Thoracic aorta (tissue), 2 donors: ENCODE measurements at regions not wholly inside any gene's neighbourhood (a gene's known extent, or its start where the extent isn't known, plus 50 kb on each side); places are given as distances from the start of the nearest gene placed in this dataset.

Experiments used
- ATAC-seq: fragments of 150-250 bp; one replicate; pipeline ENCODE4 v1.8.0; 2017; ENCODE audit warnings: low read depth; ENCODE audit not compliant: insufficient number of reproducible peaks, low FRiP score
- DNase-seq: peaks from one replicate; pipeline ENCODE4 v3.0.0-alpha.2; 2020; ENCODE audit warnings: low spot score
- H3K27ac ChIP-seq, 2 donors: fragments of 200-600 bp; sonication (generic); 1 replicate in 1 of 2; 2 replicates in 1 of 2; pipeline ENCODE4 v1.5.1; 2016; ENCODE audit warnings: mild to moderate bottlenecking in 2 of 2, moderate library complexity in 2 of 2
- H3K27me3 ChIP-seq: fragments of 200-600 bp; sonication (generic); replicated peaks from 2 replicates; pipeline ENCODE4 v1.6.0; 2016; ENCODE audit warnings: mild to moderate bottlenecking; ENCODE audit not compliant: insufficient read depth
- H3K36me3 ChIP-seq: fragments of 200-600 bp; sonication (generic); one replicate; pipeline ENCODE4 v1.5.1; 2016
- H3K4me1 ChIP-seq, 2 donors: fragments of 200-600 bp; sonication (generic); 1 replicate in 1 of 2; 2 replicates in 1 of 2; pipeline versions ENCODE4 v1.5.1 to v1.6.0; 2016; ENCODE audit warnings: low read depth in 2 of 2, mild to moderate bottlenecking in 1 of 2; ENCODE audit not compliant: control insufficient read depth in 1 of 2
- H3K4me3 ChIP-seq: fragments of 200-600 bp; sonication (generic); 2 replicates; pipeline ENCODE4 v1.5.1; 2016; ENCODE audit warnings: mild to moderate bottlenecking
- H3K9me3 ChIP-seq: fragments of 200-600 bp; sonication (generic); 2 replicates; pipeline ENCODE4 v1.5.1; 2016
- CTCF ChIP-seq: fragments of 200-600 bp; sonication (generic); IDR thresholded peaks from one replicate; pipeline ENCODE4 v1.5.1; 2019; ENCODE audit warnings: antibody characterized with exemption

- no peak overlapping the region for H3K4me3 ChIP-seq
- no peaks in the 10 kb centered on the region for H3K27me3 ChIP-seq
- TF ChIP-seq CTCF, result no peak
- DNase-seq, result no peak
- no peaks in the 10 kb centered on the region for H3K4me1 ChIP-seq
- no peak for ATAC-seq
- H3K9me3 ChIP-seq, result no peaks in the 10 kb centered on the region
- H3K36me3 ChIP-seq, result no peaks in the 10 kb centered on the region
- no peak overlapping the region for H3K27ac ChIP-seq
Measured at GRCh38 chr7:118758582-118758981, 534.1 kb downstream of the ANKRD7 start.

DNA sequence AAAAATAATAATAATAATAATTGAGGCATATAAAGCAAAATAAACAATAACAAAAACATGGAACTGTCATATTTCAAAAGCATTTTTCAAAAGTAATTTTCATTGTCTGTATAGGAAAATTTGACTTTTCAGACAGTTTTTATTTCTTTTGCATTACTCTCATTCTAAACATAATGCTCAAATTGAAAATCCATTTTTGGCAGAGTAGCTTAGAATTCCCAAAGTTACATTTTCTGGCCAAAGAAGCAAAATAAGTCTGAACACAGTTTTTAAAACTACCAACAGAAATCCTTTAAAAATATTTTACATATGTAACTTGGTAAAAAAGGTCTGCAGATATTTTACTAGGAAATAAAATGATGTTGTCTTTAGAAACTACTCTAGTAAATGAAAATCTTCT is 535.4 kb downstream of the ANKRD7 start:
- no peaks in the 10 kb centered on the region for H3K36me3 ChIP-seq
- no peaks in the 10 kb centered on the region for H3K9me3 ChIP-seq
- no peaks in the 10 kb centered on the region for H3K4me1 ChIP-seq
- no peak overlapping the region for H3K27ac ChIP-seq
- no peaks in the 10 kb centered on the region for H3K27me3 ChIP-seq
- no peak overlapping the region for H3K4me3 ChIP-seq
- no peak for DNase-seq
- no peak for ATAC-seq
- TF ChIP-seq CTCF, result no peak

- no peaks in the 10 kb centered on the region for H3K9me3 ChIP-seq
- DNase-seq (no peak), ATAC-seq (no peak)
- no peak overlapping the region for H3K27ac ChIP-seq
- no peaks in the 10 kb centered on the region for H3K27me3 ChIP-seq
- no peak overlapping the region for H3K4me3 ChIP-seq
- no peaks in the 10 kb centered on the region for H3K4me1 ChIP-seq
- no peaks in the 10 kb centered on the region for H3K36me3 ChIP-seq
- TF ChIP-seq CTCF, result no peak
Measured at GRCh38 chr7:118762451-118762850, 537.9 kb downstream of the ANKRD7 start.

DNA sequence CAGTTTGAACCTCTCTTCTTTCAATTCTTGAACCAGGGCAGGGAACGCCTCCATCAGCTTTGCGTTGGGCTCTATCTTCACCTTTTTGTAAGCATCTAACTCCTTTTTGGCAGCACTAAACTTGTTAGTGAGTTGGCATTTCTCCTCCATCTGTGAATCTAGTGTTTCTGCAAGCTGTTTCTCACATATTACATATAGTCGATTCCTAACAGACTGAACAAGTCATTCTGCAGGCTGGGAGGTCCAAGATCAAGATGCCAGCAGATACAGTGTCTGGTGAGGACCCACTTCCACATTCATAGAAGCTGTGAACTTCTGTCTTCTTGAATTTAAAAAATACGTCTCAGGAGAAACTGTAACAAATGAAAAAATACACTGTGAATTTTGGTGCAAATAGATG is 539.7 kb downstream of the ANKRD7 start:
- H3K27me3 ChIP-seq, result no peaks in the 10 kb centered on the region
- ATAC-seq, result no peak

GRCh38 chr7:118771672-118772071 is 547.2 kb downstream of the ANKRD7 start:
- Histone ChIP-seq H3K4me1 (no peaks in the 10 kb centered on the region), H3K36me3 (no peaks in the 10 kb centered on the region), H3K27me3 (no peaks in the 10 kb centered on the region), H3K27ac (no peak overlapping the region), H3K4me3 (no peak overlapping the region), H3K9me3 (no peaks in the 10 kb centered on the region)
- ATAC-seq (no peak), DNase-seq (no peak)
- no peak for TF ChIP-seq CTCF

More for the DNA sequence above, 539.7 kb downstream of the ANKRD7 start:
- TF ChIP-seq CTCF, result no peak
- no peaks in the 10 kb centered on the region for H3K36me3 ChIP-seq
- no peak for DNase-seq
- H3K27ac ChIP-seq, result no peak overlapping the region
- H3K9me3 ChIP-seq, result no peaks in the 10 kb centered on the region
- H3K4me3 ChIP-seq, result no peak overlapping the region
- no peaks in the 10 kb centered on the region for H3K4me1 ChIP-seq
